ENCODE measurements at regions not wholly inside any gene's neighbourhood (a gene's known extent, or its start where the extent isn't known, plus 50 kb on each side); places are given as distances from the start of the nearest gene placed in this dataset.
A peak's percentile ranks its signal among the peaks of the same experiment; 100 is the strongest.

DNA sequence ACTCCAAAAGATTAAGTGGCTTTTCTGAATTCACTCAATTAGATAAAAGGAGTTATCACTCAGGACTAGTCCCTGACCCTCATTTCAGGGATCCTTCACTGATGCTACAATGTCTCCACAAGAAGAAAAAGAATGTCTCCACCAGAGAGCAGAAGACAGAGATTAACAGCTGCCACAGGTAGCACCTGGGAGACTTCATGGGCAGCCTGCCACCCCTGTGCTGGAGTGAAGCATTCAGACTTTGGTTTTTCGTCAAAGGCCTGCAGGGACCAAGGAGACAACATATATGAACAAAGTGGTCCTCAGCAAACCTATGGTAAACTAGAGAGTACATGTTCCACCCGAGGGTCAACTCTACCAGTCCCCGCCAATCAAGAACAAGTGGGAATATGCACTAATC, 197.0 kb upstream of the ACVR2A start:
- no peak for DNase-seq

DNA sequence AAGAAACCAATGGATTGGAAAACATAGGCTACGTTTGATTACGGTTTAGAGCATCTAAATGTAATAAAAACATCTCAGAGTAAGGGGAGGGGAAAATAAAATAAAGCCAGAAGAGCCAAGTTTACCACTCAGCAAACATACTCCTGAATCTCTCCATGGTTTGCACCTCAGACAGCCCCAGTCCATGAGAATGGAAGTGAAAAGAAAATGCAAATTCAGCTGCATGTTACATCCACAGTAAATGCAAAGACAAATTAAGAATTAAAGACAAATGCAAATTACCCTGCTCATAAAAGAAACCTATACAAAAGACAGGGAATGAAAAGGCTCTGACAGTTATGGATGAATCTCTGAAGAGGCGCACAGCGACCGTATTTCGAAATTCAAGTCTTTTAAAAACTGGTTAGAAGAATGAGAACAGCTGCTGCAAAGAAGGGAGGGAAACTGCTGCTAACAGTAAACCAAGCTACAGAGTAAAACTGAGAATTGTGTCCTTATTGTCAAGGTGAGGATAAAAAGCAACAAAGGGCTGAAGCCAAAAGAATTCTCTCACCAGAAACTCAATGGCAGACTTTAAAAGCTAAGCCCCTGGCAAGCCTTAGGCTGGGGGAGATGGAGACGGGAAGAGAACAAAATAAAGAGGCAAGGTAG, 197.9 kb upstream of the ACVR2A start:
- DNase-seq = peak; percentile 13

DNA sequence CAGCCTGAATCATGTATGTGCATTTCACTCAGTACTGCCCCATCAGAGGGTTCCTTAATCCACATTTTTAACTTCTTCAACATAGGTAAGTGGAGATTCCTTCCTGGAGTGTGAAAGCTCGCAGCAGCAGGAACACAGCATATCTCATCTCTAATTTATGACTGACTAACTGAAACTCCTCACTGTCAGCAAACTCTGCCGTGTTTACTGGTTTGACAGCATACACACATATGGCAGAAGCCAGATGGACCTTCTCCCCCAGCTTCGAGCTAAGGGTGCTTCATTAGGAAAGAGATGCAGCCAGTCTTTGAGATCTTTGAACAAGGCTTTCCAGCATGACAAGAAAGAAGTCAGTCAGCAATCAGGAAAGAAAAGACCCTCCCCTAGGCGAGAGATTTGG, 200.3 kb upstream of the ACVR2A start:
- DNase-seq = peak; percentile 84

DNA sequence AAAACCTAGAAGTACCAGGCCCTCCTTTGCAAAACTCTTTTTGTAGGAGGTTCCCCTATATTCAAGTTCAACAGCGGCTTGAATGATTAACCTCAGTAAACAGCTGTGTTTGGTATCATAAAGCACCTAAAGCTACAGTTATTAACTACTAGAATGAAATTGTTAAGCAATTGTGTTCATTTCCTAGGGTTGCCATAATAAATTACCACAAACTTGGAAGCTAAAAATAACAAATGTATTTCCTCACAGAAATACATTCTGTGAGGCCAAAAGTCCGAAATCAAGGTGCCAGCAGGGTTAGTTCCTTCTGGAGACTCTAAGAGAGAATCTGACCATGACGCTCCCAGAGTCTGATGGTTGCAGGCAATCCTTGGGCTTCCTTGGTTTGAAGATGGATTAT, 202.1 kb upstream of the ACVR2A start:
- no peak for DNase-seq

DNA sequence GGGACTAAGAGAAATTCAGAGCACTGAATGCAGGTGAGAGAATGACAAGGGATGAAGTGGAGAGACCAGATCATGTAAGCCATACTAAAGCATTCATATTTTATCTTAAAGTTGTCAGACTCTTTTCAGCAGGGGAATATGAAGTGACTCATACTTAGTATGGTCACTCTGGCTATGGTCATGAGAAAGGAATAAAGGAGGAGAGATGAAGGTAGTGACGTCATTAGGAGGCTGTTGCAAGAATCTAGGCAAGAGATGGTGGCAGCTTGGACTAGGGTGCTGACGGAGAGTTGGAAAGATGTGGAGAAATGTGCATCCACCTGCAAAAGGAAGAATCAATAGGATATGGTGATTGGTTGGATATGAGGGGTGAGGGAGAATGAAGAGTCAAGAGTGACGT, 203.2 kb upstream of the ACVR2A start:
- DNase-seq = no peak

DNA sequence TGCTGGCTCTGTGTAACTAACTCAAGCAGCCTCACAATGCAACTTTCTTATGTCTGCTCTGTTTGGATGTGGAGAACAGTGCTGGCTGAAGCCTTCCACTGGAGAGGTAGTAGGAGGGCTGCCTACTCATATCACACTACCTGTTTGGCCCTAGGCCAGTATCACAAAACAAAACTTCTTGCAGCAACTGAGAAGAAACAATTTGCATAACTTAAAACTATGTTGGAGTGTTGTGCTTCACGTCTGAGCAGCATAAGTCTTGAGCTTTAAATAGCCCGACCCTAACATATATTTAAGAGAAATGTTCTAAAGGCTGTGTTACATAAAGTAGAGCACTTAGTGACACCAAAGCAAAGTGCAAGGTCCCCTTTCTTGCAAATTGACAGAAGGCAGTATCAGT, 204.9 kb upstream of the ACVR2A start:
- no peak for DNase-seq

DNA sequence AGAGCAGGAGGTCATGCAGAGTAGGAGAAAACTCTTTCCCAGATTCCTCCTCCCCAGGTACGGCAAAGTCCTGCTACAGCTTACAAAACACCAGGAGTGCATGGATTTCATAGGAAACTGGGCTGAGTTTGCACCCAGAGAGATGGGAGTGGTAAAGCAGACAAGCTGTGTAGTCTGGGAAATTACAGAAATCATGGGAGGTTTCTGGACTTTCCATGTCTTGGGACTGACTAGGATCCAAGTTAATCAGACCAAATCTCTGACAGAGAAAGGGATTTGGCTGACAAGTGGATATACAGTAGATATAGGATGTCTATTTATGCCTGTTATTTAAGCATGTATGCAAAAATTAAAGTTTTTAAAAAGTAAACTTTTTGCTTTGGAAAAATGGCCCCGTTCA, 205.4 kb upstream of the ACVR2A start:
- no peak for DNase-seq

DNA sequence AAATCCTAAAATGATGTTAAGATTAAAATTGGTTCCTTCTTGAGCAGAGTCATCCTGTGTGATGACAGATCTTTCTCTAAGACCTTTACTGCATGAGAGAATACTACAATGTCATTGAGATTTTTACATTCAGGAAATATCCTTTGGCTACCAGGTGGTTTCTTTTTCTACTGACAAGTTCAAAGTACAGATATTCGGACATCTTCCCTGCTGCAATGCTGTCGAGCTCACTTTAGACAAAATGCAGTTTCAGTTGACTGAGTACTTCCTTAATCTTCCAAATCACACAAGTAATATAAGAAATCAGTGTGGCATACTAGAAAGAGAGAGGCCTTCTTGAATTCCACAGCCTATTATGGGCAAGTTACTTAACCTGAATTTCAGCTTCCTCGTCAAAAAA, 207.9 kb upstream of the ACVR2A start:
- DNase-seq = no peak

DNA sequence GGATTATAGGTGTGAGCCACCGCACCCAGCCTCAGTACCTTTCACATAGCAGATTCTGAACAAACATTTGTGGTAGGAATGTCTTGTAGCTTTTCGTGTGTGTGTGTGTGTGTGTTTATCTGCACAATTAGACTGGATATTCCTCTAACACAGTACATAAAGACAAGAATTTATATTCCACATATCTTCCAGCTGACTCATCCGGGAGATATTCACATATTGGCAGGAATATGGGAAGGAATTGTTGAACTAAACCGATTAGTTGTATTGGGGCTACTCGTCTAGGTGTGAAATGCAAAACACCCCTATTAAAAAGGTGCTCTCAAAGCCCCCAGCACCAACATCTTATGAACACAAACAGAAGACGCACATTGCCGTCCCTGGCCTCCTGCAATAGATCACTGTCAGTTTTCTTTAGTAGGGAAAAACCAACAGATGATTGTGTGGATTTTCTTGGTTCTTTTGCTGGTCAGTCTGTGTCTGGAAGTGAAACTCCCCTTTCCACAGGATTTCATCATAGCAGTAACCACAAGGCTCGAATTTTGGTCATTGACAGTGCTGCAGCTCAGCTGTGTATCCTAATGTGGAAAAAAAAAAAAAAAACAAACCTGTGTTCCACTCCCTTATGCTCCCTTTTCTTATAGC, 208.5 kb upstream of the ACVR2A start:
- no peak for DNase-seq

DNA sequence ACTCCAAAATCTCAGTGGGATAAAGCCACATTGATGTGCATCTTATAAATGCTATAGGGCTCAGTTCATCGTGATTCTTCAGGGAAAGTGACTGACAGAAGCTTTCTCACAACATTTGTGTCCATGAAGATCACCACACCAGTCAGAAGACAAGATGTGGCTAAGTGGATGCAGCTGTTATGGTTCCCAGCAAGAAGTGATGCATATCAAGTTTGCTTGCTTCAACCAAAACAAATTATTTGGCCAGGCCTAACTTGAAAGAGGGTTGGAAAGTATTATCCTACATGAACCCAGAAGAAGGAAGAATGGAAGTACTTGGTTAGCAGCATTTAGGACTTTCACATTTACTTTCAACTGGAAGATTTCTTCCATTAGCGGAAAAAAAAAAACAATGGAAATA, 210.0 kb upstream of the ACVR2A start:
- no peak for DNase-seq

DNA sequence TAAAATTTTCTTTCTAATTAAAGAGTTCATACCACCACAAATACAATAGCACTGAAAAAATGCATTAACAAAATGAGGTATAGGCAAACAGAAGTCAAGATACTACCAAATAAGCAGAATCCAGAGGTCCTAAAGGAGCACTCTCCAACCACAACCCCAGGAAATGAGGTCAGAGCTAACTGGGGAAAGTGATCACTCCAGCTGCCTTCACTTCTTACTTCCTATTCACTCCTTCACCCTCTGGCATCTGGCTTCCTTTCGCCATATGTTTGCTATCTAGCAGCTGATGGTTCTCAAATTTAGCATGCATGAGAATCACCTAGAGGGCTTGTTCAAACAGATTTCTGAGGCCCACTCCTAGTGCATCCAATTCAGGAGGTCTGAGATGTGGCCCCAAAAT, 212.6 kb upstream of the ACVR2A start:
- DNase-seq = peak; percentile 95

DNA sequence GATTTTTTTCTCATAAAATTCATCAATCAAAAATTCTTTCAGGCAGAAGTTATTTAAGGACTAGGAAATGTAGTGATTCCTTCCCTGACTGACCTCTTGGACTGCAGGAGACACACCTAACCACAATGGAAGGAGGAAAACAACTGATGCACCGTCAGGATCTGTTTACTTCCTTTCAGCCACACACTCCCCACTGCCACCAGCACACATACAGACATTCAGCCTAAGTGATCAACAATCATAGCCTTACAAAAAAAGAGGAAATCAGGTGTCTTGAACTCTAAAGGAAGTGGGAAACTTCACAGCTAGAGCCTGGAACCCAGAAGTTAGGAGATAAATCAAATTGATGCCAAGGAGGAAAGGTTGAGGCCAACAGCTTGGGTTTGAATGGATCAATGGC, 213.5 kb upstream of the ACVR2A start:
- no peak for DNase-seq

DNA sequence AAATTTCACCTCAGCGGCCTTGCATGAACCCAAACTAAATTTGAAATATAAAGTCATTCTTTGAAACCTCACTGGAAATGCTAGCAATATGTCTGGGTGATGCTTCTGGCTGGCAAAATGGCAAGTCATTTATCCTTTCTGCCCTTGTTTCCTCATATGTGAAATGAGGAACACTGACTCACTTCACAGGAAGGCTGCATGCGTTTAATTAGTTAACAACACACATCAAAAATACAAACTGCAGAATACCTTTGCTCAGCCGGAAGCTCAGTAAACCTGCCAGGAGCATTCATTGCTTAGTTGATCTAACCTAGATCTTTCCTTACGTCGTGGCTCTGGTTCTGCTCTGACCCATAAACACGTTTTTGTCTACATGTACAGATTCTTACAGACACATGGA, 214.2 kb upstream of the ACVR2A start:
- DNase-seq = no peak

DNA sequence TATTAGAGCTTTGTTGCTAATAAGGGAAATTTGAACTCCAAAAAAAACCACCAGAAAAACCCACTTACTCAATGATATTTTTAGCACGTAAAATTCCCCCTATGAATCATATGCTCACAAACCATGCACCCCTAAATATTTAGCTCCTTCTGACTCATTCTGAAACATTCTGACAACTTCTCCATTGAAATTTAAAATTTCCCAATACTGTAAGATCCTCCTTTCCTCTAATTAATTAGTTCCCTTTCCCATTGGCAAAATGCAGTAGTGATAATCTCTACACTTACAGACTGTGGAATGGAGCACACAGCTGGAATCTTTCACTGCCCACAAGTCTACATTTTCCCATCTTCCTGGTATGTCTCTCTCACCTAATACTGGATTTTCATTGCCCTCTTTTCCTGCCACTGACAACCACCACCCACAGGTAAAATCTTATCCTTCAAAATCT, 215.8 kb upstream of the ACVR2A start:
- DNase-seq = no peak

DNA sequence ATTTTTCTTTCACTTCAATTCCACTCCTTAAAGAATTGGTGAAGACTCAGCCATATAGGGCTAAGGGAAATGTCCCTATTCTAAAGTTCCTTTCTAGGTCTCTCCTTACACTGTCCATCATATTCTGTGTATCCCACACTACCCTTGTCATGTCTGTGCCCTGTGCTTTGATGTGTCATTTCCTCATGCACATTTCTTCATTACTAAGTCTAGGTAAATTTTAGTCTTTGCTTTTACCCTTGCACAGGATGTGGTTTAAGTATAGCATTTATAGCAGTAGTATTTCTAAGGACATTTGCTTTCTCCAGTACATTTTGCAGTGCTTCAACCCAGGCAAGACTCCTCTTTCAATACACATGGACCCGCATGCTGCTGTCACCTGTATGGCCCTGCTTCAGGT, 221.5 kb upstream of the ACVR2A start:
- DNase-seq = no peak

DNA sequence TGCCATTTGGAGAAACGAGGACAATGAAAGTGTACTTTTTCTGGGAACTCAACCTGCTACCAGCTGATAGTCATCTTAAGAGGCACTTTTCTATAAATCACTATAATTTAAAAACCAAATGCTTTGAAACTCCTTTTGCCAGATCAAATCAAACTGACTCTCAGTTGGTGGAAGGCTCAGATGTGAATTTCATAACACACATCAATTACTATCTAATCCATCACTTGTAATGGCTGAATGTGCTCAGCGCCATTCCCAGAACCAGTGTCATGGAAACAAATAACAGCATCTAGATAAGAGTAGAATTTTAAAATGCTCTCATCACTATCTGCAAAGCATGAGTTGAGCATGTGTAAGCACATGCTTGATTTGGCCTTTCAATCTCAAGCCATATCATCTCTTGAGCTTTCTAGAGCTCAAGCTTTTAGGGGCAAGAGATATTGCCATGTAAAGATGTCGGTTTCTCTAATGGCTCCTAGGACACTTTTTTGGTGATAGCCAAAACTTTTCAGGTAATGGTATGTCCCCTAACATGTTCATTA, 223.1 kb upstream of the ACVR2A start:
- no peak for DNase-seq

DNA sequence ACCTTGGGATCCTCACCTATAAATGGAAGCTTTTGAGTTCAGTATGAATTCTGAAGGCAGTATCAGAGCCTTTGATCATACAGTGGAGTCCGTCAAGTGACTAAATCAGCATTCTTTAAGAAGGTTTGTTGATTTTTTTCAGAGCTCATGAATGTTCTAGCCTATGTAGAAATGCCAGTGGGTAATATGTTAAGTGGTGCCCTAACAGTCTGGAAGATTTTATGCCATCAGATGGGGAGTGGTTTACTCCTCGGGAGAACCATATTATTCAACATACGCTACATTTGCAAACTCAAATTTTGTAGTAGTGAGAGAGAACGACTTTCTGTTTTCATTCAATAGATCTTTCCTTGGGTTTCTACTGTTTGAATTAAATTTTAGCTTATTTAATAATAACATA, 225.0 kb upstream of the ACVR2A start:
- no peak for DNase-seq

DNA sequence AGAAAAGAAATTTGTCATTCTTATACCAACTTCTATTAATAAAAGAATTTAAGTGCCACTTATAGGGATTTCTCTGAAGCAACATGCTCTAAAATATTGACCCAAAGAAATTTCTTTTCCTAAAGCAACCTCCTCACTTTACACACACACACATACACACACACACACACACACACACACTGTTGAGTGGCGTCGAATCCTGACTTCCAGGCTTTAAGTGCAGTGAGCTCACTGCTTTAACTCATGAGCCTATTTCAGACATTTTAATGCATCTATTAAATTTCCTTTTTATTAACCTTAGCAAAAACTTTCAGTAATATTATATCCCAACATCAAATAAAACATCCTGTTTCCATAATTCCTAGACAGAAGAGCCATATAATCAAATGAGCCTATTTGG, 229.1 kb upstream of the ACVR2A start:
- DNase-seq = no peak

DNA sequence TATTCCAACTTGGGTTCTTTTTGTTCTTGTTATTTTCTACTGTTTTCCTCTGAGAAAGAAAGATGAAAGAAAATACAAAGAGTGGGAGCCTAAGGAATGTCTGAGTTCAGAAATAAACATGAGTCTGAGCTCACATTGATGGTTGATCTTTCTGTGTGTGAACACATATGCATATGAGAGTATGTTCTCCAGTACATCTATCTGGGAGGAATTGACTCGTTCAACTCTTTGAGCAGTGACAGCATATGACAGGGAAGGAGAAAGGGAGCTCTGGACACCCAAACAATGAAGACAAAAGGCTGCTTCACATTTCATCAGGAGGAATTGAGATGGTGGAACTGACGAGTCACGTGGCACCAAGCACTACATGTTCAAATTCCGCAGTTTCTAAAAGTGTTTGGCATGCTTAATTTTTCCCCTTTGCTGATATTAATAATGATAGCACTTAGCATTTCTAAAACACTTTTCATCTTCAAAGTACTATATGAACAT, 229.8 kb upstream of the ACVR2A start:
- DNase-seq = no peak

DNA sequence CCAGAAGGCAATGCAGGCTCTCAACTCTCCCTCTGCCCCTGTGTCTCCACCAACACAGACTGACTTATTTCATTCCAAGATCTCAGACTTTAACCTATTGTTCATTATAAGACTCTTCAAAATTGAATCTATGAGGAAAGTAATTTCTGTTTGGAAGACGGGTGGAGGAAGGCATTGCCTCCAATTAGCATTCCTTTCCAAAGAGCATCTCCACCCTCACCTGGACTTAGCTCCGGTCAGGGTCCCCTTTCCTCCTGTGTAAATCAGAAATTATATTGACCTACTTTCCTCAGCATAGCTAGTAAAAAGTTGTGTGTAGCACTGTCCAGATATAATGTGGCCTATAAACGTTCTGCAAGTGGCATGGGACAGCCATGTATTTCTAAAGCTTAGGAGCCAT, 230.4 kb upstream of the ACVR2A start:
- no peak for DNase-seq

DNA sequence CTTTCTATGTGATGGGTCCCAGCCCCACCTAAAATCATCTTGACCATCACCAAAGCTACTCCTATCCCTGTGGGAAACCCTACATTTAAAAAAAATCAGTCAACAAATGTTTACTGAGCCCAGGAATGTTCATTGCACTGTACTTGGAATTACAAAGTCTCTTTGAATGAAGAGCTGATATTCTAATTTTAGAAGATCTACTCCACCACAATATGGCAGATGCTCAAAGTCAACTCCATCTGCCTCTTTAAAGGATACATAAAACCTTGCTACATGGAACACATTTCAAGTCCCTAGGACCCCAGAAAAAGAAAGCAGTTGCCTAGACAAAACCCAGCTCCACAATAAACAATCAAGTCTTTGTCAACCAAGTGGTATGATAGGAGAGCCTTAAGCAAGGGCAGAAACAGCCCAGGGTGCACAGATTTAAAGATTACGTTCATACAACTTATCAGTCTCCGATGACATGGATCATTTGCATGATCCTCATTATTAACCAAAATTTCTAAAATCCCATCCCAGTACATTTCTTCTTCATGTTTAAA, 234.3 kb upstream of the ACVR2A start:
- peak; percentile 61 for DNase-seq

DNA sequence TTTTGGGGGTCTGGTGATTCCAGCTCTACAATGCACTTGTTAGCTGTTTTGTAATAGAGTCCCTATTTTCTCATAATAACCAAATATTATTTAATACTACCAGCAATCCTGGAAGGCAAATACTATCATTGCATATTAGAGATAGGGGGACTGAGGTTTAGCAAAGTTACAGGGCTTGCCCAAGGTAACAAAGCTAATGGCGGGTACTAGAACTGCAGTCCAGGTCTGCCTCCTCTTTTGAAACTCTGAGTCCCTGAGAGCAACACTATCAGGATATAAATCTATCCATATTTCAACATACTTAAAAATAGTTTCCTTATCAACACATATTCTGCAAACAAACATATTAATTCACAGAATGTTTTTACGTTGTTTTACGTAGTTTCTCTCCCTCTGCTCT, 235.5 kb upstream of the ACVR2A start:
- no peak for DNase-seq

DNA sequence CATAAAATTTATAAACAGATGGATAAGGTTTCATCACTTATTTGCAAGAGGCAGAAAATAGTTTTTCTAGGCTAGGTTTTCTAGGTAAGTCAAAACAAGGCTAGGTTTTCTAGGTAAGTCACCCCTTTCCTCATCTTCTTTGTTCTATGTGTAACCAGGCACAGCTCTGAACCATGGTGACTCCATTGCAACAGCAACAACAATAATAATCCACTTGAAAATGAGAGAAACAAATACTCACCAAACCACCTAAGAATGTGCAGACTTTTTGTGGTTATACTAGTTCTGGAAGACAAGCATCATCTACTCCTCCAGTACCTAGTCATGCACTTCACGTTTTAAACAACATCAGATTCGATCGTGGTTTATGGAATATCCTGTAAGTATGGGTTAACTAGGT, 237.4 kb upstream of the ACVR2A start:
- DNase-seq = no peak

DNA sequence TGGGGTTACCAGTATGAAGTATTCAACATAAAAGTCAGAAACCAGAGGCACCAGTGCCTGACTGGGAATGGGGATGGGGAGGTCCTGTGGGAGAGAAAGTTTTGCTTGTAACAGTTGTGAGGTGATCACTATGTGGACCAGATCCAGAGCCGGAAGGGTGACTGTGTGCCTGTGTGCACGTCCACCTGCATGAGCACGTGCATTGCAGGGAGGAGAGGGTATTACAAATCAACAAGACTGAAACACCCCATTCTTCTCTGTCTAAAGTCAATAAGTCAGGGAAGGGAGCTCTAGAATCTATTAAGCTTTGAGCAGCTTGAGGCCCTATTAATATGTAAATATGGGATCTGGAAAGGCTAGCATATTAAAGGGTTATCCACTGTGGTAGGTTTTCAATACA, 241.0 kb upstream of the ACVR2A start:
- no peak for DNase-seq

All from NCI-H2171 treated with DMSO at 0.1 percent for 48 hours (cell line).